ENCODE measurements at regions not wholly inside any gene's neighbourhood (a gene's known extent, or its start where the extent isn't known, plus 50 kb on each side); places are given as distances from the start of the nearest gene placed in this dataset.

DNA sequence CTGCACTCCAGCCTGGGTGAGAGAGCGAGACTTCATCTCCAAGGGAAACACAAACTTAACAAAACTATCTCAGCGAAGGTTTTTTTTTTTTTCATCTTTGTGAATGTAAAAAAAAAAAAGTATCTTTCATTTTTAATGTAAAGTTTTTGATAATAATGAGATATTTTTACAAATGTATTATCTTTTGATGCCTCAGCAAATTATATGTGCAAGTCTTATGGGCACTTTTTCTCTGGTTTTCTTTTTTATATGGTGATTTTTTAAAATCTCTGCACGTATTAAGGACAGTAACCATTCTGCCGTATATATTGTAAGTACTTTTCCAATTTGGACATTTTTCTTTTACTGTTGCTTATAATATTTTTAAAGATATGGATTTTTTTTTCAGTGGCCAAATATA, 76.8 kb downstream of the MAFB start:
- Histone ChIP-seq H3K4me3 (replicated peaks; ENCODE audit: insufficient read depth, low read length) (no peak overlapping the region), H3K27me3 (ENCODE audit: insufficient read depth, poor library complexity, severe bottlenecking) (peaks cover 4% of the 10 kb centered on the region), H3K27ac (replicated peaks) (no peak overlapping the region)
- TF ChIP-seq POLR2AphosphoS5 (IDR thresholded peaks at IDR 0.05; ENCODE audit: low read depth) (no peak), REST (IDR thresholded peaks at IDR 0.05; ENCODE audit: insufficient replicate concordance, low read depth) (no peak), SPI1 (IDR thresholded peaks at IDR 0.05; ENCODE audit: borderline replicate concordance, low read depth) (no peak), GABPA (IDR thresholded peaks at IDR 0.05; ENCODE audit: low read depth) (no peak)
- no peak for DNase-seq (ENCODE audit: low read depth in 1 of 2, low spot score in 1 of 2)

DNA sequence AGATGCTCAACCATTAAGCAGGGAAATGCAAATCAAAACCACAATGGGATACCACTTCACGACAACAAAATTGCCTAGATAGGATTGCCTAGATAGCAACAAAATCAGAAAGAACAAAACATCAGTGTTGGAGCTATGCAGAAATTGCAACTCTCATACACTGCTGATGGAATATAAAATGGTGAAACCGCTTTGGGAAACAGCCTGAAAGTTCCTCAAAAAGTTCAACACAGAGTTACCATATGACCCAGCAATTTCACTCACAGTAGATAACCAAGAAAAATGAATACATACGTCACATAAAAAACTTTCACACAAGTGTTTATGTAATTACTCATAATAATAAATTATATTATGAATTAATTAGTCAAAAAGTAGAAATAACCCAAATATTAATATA, 78.3 kb downstream of the MAFB start:
- DNase-seq (ENCODE audit: low read depth in 1 of 2, low spot score in 1 of 2), result no peak
- H3K4me3 ChIP-seq (replicated peaks; ENCODE audit: insufficient read depth, low read length), result no peak overlapping the region
- TF ChIP-seq GABPA (IDR thresholded peaks at IDR 0.05; ENCODE audit: low read depth) (no peak), SPI1 (IDR thresholded peaks at IDR 0.05; ENCODE audit: borderline replicate concordance, low read depth) (no peak), POLR2AphosphoS5 (IDR thresholded peaks at IDR 0.05; ENCODE audit: low read depth) (no peak), REST (IDR thresholded peaks at IDR 0.05; ENCODE audit: insufficient replicate concordance, low read depth) (no peak)
- TF ChIP-seq, protein P1, sequence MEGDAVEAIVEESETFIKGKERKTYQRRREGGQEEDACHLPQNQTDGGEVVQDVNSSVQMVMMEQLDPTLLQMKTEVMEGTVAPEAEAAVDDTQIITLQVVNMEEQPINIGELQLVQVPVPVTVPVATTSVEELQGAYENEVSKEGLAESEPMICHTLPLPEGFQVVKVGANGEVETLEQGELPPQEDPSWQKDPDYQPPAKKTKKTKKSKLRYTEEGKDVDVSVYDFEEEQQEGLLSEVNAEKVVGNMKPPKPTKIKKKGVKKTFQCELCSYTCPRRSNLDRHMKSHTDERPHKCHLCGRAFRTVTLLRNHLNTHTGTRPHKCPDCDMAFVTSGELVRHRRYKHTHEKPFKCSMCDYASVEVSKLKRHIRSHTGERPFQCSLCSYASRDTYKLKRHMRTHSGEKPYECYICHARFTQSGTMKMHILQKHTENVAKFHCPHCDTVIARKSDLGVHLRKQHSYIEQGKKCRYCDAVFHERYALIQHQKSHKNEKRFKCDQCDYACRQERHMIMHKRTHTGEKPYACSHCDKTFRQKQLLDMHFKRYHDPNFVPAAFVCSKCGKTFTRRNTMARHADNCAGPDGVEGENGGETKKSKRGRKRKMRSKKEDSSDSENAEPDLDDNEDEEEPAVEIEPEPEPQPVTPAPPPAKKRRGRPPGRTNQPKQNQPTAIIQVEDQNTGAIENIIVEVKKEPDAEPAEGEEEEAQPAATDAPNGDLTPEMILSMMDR (IDR thresholded peaks at IDR 0.05; ENCODE audit: insufficient read depth, low read length), result no peak

DNA sequence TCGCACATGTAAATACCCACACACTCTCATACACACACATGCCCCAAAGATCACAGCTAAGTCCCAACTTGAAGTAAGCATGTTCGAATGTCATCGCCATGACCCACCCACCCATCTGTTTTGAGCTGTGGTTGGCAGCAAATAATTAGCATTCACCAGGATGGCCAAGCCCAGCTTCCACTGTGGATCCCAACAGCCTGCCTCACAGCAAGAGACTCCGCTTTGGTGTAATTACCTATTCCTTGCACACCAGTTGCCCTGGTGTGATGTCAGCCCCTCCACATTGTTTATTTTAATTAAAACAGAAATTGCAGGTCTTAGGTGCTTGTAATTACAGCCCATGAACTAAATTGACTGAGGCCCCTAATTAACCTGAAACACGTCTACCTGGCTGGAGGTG, 81.1 kb downstream of the MAFB start:
- Histone ChIP-seq H3K27ac (replicated peaks) (no peak overlapping the region), H3K4me3 (replicated peaks; ENCODE audit: insufficient read depth, low read length) (no peak overlapping the region), H3K27me3 (ENCODE audit: insufficient read depth, poor library complexity, severe bottlenecking) (no peaks in the 10 kb centered on the region)
- DNase-seq (ENCODE audit: low read depth in 1 of 2, low spot score in 1 of 2), result no peak
- no peak for TF ChIP-seq GABPA (IDR thresholded peaks at IDR 0.05; ENCODE audit: low read depth)
- TF ChIP-seq, protein P1 (IDR thresholded peaks at IDR 0.05; ENCODE audit: insufficient read depth, low read length), result no peak
- TF ChIP-seq POLR2AphosphoS5 (IDR thresholded peaks at IDR 0.05; ENCODE audit: low read depth), result no peak
- TF ChIP-seq REST (IDR thresholded peaks at IDR 0.05; ENCODE audit: insufficient replicate concordance, low read depth), result no peak
- TF ChIP-seq SPI1 (IDR thresholded peaks at IDR 0.05; ENCODE audit: borderline replicate concordance, low read depth), result no peak

More for the DNA sequence above, 78.3 kb downstream of the MAFB start:
- Histone ChIP-seq H3K27me3 (ENCODE audit: insufficient read depth, poor library complexity, severe bottlenecking) (no peaks in the 10 kb centered on the region), H3K27ac (replicated peaks) (no peak overlapping the region)
